Upper lobe of left lung (tissue), 6 donors: ENCODE measurements at regions not wholly inside any gene's neighbourhood (a gene's known extent, or its start where the extent isn't known, plus 50 kb on each side); places are given as distances from the start of the nearest gene placed in this dataset.

Experiments
- ATAC-seq, 2 donors: fragments of 200-7000 bp; cut with Tn5 transposase; one replicate each; pipeline ENCODE4 v1.9.1; 2022; ENCODE audit warnings: mild to moderate bottlenecking in 2 of 2, moderate library complexity in 2 of 2; ENCODE audit not compliant: low FRiP score in 2 of 2
- DNase-seq, 2 donors: peaks; one replicate each; pipeline ENCODE4 v3.0.0-alpha.2; 2019 to 2020
- H3K27ac ChIP-seq, 4 donors: fragments of 200-600 bp; sonication (generic); one replicate each; pipeline ENCODE4 v1.5.1; 2016 to 2019
- H3K27me3 ChIP-seq, 4 donors: fragments of 200-600 bp; sonication (generic); one replicate each; pipeline ENCODE4 v1.5.1; 2017 to 2019
- H3K36me3 ChIP-seq, 4 donors: fragments of 200-600 bp; sonication (generic); one replicate each; pipeline ENCODE4 v1.5.1; 2016 to 2019
- H3K4me1 ChIP-seq, 4 donors: fragments of 200-600 bp; sonication (generic); one replicate each; pipeline ENCODE4 v1.5.1; 2018 to 2019
- H3K4me3 ChIP-seq, 4 donors: fragments of 200-600 bp; sonication (generic); one replicate each; pipeline ENCODE4 v1.5.1; 2017 to 2019; ENCODE audit warnings: mild to moderate bottlenecking in 2 of 4, moderate library complexity in 1 of 4
- H3K9me3 ChIP-seq, 4 donors: fragments of 200-600 bp; sonication (generic); one replicate each; pipeline ENCODE4 v1.5.1; 2018 to 2019
- CTCF ChIP-seq, 6 experiments: fragments of 450-650 bp in 4 of 6; fragments of 200-600 bp in 2 of 6; sonication (generic) in 2 of 6; IDR thresholded peaks; one replicate each; pipeline ENCODE4 v1.5.1; 2016 to 2019; ENCODE audit warnings: antibody characterized with exemption in 6 of 6
- EP300 ChIP-seq, 4 donors: sonication (generic); formaldehyde crosslinking; IDR thresholded peaks; one replicate each; pipeline ENCODE4 v1.5.1; 2017; ENCODE audit warnings: antibody characterized with exemption in 4 of 4, control low read depth in 2 of 4
- POLR2A ChIP-seq, 4 donors: fragments of 450-650 bp; IDR thresholded peaks; one replicate each; pipeline ENCODE4 v1.5.1; 2016 to 2017; ENCODE audit warnings: antibody characterized with exemption in 4 of 4, mild to moderate bottlenecking in 2 of 4
- POLR2AphosphoS5 ChIP-seq, 2 donors: sonication (generic); formaldehyde crosslinking; IDR thresholded peaks; one replicate each; pipeline ENCODE4 v1.5.1; 2017; ENCODE audit warnings: antibody characterized with exemption in 2 of 2
- WGBS, 2 donors: methylation state at CpG; one replicate each; pipeline ENCODE4 v1.1.5; 2017 to 2018; 5-methylcytosine and 5-hydroxymethylcytosine counted together
- donor health status: DM: no; HTN: no; CAD: no; lungs with moderate emphysema.
- donor health status: DM: no; HTN: yes; CAD: no; lungs with severe emphysema.

GRCh38 chr11:95295382-95296149 lies 64.6 kb upstream of the SESN3 start:
- no peaks in the 10 kb centered on the region for H3K27me3 ChIP-seq
- H3K4me1 ChIP-seq: peaks cover 0 to 16% (median 10%) of the 10 kb centered on the region in 4 donors
- no peak overlapping the region for H3K27ac ChIP-seq
- DNase-seq (no peak), ATAC-seq (no peak)
- WGBS, 2 donors: 75 to 83% methylated on average over 8 of the region's 8 CpGs
- no peaks in the 10 kb centered on the region for H3K9me3 ChIP-seq
- H3K36me3 ChIP-seq: no peaks in the 10 kb centered on the region
- TF ChIP-seq CTCF (IDR thresholded peaks at IDR 0.05) (no peak), POLR2AphosphoS5 (IDR thresholded peaks at IDR 0.05) (no peak), EP300 (IDR thresholded peaks at IDR 0.05) (no peak), POLR2A (IDR thresholded peaks at IDR 0.05) (no peak)
- no peak overlapping the region for H3K4me3 ChIP-seq

- TF ChIP-seq POLR2AphosphoS5 (IDR thresholded peaks at IDR 0.05) (no peak), CTCF (IDR thresholded peaks at IDR 0.05) (no peak), EP300 (IDR thresholded peaks at IDR 0.05) (no peak), POLR2A (IDR thresholded peaks at IDR 0.05) (no peak)
- Histone ChIP-seq H3K4me1 (peaks cover 0 to 16% (median 10%) of the 10 kb centered on the region in 4 donors), H3K9me3 (no peaks in the 10 kb centered on the region), H3K27ac (no peak overlapping the region), H3K4me3 (no peak overlapping the region), H3K27me3 (no peaks in the 10 kb centered on the region), H3K36me3 (no peaks in the 10 kb centered on the region)
- DNase-seq (no peak), ATAC-seq (no peak)
- WGBS, 2 donors: 88 to 100% methylated on average over 1 of the region's 1 CpG
Measured at GRCh38 chr11:95294701-95295100, 63.7 kb upstream of the SESN3 start.

GRCh38 chr11:95293116-95293515 lies 62.1 kb upstream of the SESN3 start:
- WGBS, 2 donors: 94 to 96% methylated on average over 3 of the region's 3 CpGs
- TF ChIP-seq EP300 (IDR thresholded peaks at IDR 0.05) (no peak), POLR2A (IDR thresholded peaks at IDR 0.05) (no peak), POLR2AphosphoS5 (IDR thresholded peaks at IDR 0.05) (no peak), CTCF (IDR thresholded peaks at IDR 0.05) (no peak)

GRCh38 chr11:95291946-95292345 lies 60.9 kb upstream of the SESN3 start:
- DNase-seq (no peak), ATAC-seq (no peak)
- Histone ChIP-seq H3K36me3 (no peaks in the 10 kb centered on the region), H3K4me1 (peaks cover 0 to 14% (median 8%) of the 10 kb centered on the region in 4 donors), H3K27me3 (no peaks in the 10 kb centered on the region), H3K9me3 (no peaks in the 10 kb centered on the region), H3K4me3 (no peak overlapping the region), H3K27ac (no peak overlapping the region)
- TF ChIP-seq CTCF (IDR thresholded peaks at IDR 0.05) (no peak), POLR2A (IDR thresholded peaks at IDR 0.05) (no peak), POLR2AphosphoS5 (IDR thresholded peaks at IDR 0.05) (no peak), EP300 (IDR thresholded peaks at IDR 0.05) (no peak)
- WGBS, 2 donors: 73 to 74% methylated on average over 4 of the region's 4 CpGs

More at GRCh38 chr11:95293116-95293515, 62.1 kb upstream of the SESN3 start:
- ATAC-seq: no peak
- no peaks in the 10 kb centered on the region for H3K36me3 ChIP-seq
- H3K4me1 ChIP-seq: peaks cover 0 to 16% (median 10%) of the 10 kb centered on the region in 4 donors
- H3K9me3 ChIP-seq: no peaks in the 10 kb centered on the region
- H3K27ac ChIP-seq: no peak overlapping the region
- H3K4me3 ChIP-seq: no peak overlapping the region
- DNase-seq: no peak
- no peaks in the 10 kb centered on the region for H3K27me3 ChIP-seq
